PFSK-1 (cell line): ENCODE measurements at regions not wholly inside any gene's neighbourhood (a gene's known extent, or its start where the extent isn't known, plus 50 kb on each side); places are given as distances from the start of the nearest gene placed in this dataset.

Experiments
- FOXP2 ChIP-seq: optimal IDR thresholded peaks from 2 replicates; pipeline ENCODE3; 2011; ENCODE audit warnings: borderline replicate concordance, control low read depth, inconsistent platforms; ENCODE audit not compliant: insufficient read depth; ENCODE audit errors: extremely low read length, extremely low read depth
- POLR2AphosphoS5 ChIP-seq: IDR thresholded peaks from 2 replicates; pipeline ENCODE4 v1.6.1; 2012; ENCODE audit warnings: low read depth, mild to moderate bottlenecking, control low read depth, low read length, moderate library complexity
- REST ChIP-seq, 2 experiments: IDR thresholded peaks; 2 replicates each; pipeline versions ENCODE4 v1.6.1 to v1.8.0; 2011 to 2012; ENCODE audit warnings: low read depth in 2 of 2, low read length in 2 of 2, control low read depth in 1 of 2, inconsistent platforms in 1 of 2, mild to moderate bottlenecking in 1 of 2, moderate library complexity in 1 of 2; ENCODE audit not compliant: insufficient read depth in 1 of 2
- SIN3A ChIP-seq: IDR thresholded peaks from 2 replicates; pipeline ENCODE4 v1.6.1; 2012; ENCODE audit warnings: mild to moderate bottlenecking, low read length, moderate library complexity, borderline replicate concordance; ENCODE audit not compliant: insufficient read depth
- TAF1 ChIP-seq: IDR thresholded peaks from 2 replicates; pipeline ENCODE4 v1.6.1; 2012; ENCODE audit warnings: low read length, control low read depth, borderline replicate concordance; ENCODE audit not compliant: insufficient read depth

DNA sequence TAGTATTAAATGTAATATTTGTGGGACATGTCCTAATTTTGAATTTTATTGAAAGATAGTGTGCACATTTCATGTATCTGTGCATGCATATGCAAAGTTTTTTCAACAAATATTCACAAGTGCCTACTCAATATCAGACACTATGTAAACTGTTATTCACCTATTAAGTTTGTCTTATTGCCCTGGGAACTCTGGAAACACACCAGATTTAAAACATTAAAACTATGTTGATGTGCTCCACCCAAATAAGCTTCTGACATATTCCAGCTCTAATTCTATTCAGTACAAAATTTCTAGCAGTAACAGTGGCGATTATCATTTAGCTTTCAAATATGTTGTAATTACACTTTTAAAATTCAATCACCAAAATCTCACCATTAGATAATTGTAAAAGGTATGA, 183.1 kb upstream of the TTC29 start:
- TF ChIP-seq FOXP2 (no peak), POLR2AphosphoS5 (no peak), SIN3A (no peak), REST (IDR thresholded peaks at IDR 0.05; ENCODE audit: insufficient read depth in 1 of 2, low read depth in 2 of 2, low read length in 2 of 2) (no peak)

- no peak for TF ChIP-seq REST (IDR thresholded peaks at IDR 0.05; ENCODE audit: insufficient read depth in 1 of 2, low read depth in 2 of 2, low read length in 2 of 2)
- no peak for TF ChIP-seq SIN3A
- no peak for TF ChIP-seq POLR2AphosphoS5
- TF ChIP-seq TAF1, result no peak
- TF ChIP-seq FOXP2, result no peak
Observed at GRCh38 chr4:147129687-147130086, 184.0 kb upstream of the TTC29 start.

DNA sequence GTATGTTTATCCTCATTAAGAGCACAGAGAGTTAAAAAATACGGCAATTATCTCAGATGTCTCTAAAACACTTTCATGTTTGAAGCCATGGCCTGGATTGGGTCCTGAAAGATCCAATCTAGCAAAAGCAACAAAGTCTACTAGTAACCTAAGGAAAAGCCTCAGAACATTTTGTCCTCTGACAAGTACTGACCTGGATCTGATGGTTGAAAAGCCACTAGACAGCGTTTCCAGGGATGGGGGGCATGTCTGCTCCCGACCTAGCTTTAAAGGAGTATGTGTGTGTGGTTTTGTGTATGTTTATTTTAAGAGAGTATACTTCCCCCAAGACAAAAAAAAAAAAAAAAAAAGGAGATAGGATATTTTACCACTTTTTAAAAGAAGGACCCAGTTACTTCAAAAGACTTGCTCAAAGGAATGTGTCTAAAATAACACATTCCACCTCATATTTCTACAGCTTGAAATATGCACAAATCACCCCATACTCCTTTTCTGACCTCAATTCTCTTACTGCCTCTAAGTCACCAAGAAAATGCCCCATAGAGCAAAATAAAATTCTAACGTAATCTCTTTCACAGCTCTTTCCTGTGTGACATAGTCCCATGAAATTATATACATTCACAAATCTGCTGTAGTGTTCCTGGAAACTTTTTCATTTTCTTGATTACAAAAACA, 189.0 kb upstream of the TTC29 start:
- no peak for TF ChIP-seq FOXP2
- TF ChIP-seq POLR2AphosphoS5, result no peak
- TF ChIP-seq SIN3A, result no peak
- no peak for TF ChIP-seq TAF1
- TF ChIP-seq REST (IDR thresholded peaks at IDR 0.05; ENCODE audit: insufficient read depth in 1 of 2, low read depth in 2 of 2, low read length in 2 of 2), result no peak

DNA sequence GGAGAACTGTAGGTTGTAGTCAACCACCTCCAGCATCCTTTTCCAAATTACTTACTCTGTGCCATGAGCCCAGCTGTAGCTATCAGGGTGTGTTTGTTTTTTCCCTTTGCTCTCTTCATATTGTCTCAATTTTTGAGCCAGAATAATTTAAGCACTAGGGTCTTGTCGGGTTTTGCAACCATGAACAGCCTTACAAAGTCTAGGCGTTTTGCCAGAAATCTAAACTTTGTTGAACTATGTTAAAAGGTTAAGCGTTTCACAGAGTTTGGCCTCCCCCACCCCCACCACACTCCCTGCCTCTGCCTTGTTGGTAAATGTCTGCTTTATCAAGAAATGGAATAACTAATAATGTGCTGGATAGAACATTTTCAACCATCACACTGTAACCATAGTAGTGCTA, 190.6 kb upstream of the TTC29 start:
- TF ChIP-seq TAF1 (no peak), FOXP2 (no peak), REST (IDR thresholded peaks at IDR 0.05; ENCODE audit: insufficient read depth in 1 of 2, low read depth in 2 of 2, low read length in 2 of 2) (no peak), SIN3A (no peak), POLR2AphosphoS5 (no peak)
